GM21360 (cell line): ENCODE measurements at regions not wholly inside any gene's neighbourhood (a gene's known extent, or its start where the extent isn't known, plus 50 kb on each side); places are given as distances from the start of the nearest gene placed in this dataset.
"Not testable (repeated sequence)": the region's sequence is repeated elsewhere in the genome, so short reads cannot be mapped to it uniquely, and the experiment has no call there.

ENCODE experiments used
- ATAC-seq: cut with Tn5 transposase; IDR thresholded peaks from one replicate; pipeline ENCODE4 v1.9.1; 2021; ENCODE audit warnings: mild to moderate bottlenecking, moderate library complexity; ENCODE audit not compliant: unreplicated experiment

DNA sequence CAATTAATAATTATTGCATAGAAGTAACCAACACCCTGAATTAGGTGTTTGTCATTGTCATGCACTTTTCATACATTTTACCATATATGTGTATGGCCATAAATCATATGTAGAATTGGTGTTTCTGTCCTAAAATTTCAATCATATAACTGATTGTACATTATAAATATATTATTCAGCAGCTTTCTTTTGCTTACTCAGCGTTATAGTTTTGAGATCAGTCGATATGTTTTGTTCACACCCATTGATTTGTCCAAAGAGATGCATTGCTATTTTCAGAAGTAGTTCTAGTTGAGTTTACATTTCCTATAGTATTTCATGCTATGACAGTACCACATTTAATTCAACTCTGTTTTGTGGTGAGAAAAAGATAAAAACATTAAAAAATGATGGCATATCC, 50.5 kb upstream of the PARP4 start:
- no peak for ATAC-seq

DNA sequence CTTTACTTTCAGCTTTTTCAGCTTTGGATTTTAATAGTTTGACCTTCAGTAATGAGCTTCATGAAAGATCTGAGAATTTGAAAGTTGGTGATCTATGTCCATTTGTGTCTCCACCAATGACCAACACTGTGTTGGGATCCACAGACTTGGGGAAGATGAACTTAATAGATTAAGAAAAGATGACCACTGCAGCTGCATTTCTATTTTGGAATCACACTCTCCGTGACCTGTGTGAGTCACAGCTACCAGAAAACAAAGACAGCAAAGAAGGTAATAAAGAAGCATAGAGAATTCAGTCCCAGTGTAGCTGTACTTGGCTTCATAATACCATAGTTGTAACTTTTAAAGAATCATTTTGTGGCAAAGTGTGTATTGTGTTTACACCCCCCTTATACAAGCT, 51.4 kb upstream of the PARP4 start:
- ATAC-seq = not testable (repeated sequence)

DNA sequence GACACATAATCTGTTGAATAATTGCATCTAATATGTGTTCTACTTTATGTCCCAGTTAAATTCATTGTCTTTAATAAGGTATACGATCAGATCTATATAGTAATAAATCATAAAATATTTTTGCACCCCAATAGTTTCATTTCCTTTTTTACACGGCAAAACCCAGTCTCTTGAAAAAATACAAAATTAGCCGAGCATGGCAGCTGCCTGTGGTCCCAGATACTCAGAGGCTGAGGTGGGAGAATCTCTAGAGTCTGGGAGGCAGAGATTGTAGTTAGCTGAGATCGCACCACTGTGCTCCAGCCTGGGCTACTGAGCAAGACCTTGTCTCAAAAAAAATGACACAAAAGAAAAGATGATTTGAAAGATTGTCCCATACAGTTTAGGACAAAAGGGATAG, 52.3 kb upstream of the PARP4 start:
- ATAC-seq = peak; percentile 60

GRCh38 chr13:24567593-24567992, 55.0 kb upstream of the PARP4 start:
- not testable (repeated sequence) for ATAC-seq

DNA sequence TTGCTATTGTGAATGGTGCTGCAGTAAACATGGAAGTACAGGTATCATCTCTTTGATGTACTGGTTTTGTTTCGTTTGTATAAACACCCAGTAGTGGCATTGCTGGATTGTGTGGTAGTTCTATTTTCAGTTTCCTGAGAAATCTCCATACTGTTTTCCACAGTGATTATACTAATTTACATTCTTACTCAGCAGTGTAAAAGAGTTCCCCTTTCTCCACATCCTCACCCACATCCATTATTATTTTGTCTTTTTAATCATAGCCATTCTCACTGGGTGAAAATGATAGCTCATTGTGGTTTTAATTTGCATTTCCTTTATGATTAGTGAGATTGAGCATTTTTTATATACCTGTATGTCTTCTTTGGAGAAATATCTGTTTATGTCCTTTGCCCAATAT, 62.3 kb upstream of the PARP4 start:
- no peak for ATAC-seq

DNA sequence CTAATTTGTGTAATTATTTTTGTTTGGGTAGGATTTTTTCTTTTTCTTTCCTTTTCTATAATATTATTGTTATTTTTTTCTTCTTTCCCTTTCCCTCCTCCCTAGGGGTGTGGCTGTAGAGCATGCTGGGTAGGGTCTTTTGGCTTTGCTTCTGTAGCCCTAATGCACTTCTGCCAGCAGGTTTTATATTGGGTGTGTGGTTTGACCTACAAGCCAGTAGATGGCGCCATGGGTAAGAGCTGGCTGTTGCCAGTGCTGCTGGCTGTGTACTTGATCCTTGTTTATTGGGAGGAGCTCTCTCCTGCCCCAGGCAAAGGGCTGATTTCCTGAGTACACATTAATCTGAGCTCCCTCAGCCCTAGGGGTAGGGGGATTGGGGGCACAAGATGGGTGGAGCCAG, 67.7 kb upstream of the PARP4 start:
- ATAC-seq = not testable (repeated sequence)

DNA sequence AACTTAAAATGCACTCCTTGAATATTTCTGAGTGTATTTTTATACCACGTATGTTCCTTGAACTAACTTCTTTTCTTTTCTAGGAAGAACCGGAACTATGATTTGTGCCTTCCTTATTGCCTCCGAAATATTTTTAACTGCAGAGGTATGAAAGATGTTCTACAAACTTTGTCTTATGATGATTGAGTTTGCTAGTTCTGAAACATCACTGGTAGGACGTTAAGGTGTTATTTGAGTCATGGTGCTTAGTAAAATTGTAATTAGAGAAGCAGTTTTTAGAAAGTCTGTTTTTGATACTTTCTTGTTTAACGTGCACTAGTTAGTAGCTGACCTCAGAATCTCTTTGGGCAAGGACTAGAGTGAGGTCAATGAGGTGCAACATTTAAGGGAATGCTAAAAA, 69.0 kb upstream of the PARP4 start:
- ATAC-seq = not testable (repeated sequence)

DNA sequence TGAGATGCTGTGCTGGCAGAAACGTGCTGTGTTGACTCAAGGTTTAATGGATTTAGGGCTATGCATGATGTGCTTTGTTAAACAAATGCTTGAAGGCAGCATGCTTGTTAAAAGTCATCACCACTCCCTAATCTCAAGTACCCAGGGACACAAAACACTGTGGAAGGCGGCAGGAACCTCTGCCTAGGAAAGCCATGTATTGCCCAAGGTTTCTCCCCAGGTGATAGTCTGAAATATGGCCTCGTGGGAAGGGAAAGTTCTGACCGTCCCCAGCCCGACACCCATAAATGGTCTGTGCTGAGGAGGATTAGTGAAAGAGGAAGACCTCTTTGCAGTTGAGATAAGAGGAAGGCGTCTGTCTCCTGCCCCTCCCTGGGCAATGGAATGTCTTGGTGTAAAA, 79.1 kb upstream of the PARP4 start:
- ATAC-seq = not testable (repeated sequence)

GRCh38 chr13:24597906-24598670, 82.1 kb upstream of the ATP12A start:
- not testable (repeated sequence) for ATAC-seq

- ATAC-seq = not testable (repeated sequence)
Observed at GRCh38 chr13:24599019-24599791, 81.0 kb upstream of the ATP12A start.

DNA sequence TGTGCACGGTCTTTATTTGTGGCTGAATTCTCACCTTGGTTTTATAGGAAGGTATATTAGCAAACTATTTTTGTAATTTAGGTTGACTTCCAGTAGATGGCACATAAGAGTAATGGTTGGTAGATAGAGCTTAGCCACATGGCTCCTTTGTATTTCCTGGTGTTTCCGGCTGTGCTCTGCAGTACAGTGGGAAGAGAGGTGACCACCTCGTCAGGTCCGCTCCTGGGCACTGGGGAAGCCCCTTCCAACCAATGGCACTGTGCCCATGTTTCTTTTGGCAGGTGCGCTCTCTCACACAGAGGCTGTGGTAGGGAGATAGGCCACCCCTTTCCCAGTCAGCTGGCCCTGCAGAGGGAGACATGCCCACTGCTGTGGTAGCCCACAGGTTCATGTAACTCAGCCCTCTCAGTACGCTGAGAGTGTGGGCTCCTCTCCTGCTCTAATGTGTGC, 74.3 kb upstream of the ATP12A start:
- ATAC-seq = no peak

DNA sequence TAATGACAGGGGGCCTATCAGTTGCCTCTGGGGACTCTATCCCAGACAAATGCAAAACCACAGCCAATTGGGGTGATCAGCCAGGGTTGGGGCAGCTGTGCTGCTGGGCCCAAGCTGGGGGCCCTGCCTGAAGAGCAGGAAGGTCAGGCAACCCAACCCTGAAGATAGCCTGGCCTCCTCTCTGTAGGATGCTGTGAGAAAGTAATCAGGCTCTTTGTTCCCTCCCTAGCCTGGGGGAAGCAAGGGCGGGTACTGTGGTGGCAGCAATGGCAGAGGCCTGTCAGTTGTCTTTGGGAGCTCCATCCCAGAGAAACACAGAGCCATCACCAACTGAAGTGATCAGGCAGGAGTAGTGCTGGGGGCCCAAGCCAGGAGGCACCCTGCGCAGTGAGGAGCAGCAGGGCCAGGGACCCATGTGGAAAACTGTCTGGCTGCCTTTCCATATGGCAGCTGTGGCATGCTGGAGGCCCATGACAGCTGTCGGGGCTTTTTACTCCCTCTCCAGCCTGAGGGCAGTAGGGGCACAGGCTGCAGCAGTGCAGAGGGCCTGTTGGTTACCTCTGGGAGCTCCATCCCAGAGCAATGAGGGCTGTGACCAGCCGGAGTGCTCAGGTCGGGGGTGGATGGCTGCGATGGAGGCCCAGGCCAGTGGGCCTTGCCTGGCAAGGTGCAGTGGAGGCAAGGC, 73.6 kb upstream of the ATP12A start:
- no peak for ATAC-seq

DNA sequence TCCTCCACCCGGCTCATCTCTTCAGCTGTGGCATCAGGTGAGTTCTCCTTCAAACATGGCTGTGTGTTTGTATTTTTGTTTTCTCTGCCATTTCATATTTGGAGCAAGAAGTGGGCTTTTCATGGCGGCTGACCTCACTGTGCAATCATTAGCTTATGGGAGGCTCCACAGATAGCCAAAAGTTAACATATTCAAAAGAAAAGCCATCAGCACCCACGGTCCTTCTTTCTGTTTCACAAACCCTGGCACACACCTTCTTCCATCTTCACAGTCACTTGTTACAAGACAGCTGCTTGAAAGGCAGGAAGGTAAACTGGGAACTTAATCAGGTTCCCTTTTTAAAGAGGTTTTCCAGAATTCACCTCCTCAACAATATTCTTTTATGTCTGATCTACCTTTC, 69.3 kb upstream of the ATP12A start:
- ATAC-seq = no peak

DNA sequence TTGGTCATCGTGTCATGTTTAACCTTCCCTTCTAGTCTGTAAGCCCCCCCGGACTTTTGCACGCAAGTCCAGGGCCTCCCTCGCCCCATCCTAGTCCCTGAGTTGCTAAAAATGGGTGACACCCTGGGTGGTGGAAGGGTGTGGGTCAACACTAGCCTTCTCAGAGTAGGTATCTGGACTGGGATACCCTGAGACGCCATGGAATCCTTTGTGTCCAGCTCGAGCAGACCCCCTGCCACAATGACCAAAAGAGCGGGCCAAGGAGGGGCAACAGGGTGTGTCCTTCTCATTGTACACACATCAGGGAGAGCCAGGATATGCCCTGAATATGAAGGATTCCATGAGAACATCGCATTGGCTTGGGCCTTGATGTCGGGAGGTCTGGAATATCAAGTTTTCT, 67.5 kb upstream of the ATP12A start:
- no peak for ATAC-seq

GRCh38 chr13:24613128-24613527, 67.1 kb upstream of the ATP12A start:
- ATAC-seq = no peak

GRCh38 chr13:24613755-24614154, 66.5 kb upstream of the ATP12A start:
- no peak for ATAC-seq

DNA sequence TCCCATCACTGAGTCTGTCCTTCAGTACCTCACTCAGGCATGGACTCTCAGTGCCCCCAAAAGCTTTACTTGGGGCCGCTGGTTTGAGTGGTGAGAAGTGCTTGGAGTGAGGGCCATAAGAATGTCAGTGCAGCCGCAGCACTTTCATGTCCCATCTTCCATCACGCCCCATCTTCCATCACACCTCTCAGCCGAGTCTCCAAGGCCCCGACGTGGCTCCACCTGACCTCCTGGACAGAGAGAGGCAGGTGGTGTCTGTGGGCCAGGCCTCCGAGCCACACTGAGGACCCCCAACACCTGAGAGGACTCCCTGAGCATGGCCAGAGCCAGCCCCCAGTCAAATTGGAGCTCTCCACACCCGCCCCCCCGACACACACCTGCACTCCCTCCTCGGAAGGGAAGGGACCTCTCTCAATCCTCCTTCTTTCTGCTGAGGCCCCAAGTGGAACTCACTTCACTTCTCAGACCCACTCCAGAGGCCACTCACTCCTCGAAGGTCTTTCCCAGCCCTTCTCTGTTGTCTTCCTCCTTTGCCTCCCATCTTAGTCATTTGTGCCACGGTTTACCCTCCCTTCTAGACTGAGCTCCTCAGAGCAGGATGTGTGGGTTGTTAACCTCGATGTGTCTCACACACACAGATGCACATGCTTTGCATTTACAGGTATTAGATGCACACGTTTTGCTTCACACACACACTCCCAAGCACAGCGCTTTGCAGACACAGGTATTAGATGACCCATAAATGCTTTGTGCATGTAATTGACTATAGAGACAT, 65.7 kb upstream of the ATP12A start:
- ATAC-seq = no peak

DNA sequence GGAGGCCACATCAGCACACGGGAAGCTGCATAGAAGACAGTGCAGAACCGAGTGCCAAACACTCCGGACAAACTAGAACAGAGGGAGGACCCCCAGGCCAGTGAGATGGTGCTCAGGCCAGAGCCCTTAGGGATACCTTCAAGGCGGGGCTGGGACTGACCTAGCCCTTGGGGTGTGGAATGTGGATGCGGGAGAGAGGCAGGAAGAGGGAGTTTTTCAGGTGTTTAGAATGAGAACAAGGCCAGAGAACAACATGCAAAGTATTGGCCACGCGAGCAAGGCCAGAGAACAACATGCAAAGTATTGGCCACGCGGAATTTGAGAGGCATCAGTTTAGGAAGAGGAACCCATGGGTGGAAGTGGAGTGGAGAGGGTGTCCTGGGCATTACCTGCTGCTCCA, 65.1 kb upstream of the ATP12A start:
- no peak for ATAC-seq

GRCh38 chr13:24615911-24616472, 64.2 kb upstream of the ATP12A start:
- ATAC-seq = no peak

- no peak for ATAC-seq
Observed at GRCh38 chr13:24616514-24616913, 63.7 kb upstream of the ATP12A start.
